Eye (tissue), 1 donor: ENCODE measurements at regions not wholly inside any gene's neighbourhood (a gene's known extent, or its start where the extent isn't known, plus 50 kb on each side); places are given as distances from the start of the nearest gene placed in this dataset.
"Not testable (repeated sequence)": the region's sequence is repeated elsewhere in the genome, so short reads cannot be mapped to it uniquely, and the experiment has no call there.

Source experiments
- DNase-seq: peaks from one replicate; pipeline ENCODE4 v3.0.0-alpha.2; 2015

- DNase-seq = no peak
Measured at GRCh38 chr13:90039516-90039915, 1308.0 kb upstream of the MIR17HG start.

DNA sequence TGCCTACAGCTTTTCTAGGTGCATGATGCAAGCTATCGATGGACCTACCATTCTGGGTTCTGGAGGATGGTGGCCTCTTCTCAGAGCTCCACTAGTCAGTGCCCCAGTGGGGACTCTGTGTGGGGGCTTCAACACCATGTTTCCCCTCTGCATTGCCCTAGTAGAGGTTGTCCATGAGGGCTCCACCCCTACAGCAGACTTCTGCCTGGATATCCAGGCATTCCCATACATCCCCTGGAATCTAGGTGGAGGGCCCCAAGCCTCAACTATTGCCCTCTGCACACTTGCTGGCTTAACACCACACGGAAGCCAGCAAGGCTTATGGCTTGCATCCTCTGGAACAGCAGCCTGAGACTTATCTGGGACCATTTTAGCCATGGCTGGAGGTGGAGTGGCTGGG lies 1299.9 kb upstream of the MIR17HG start:
- no peak for DNase-seq

DNA sequence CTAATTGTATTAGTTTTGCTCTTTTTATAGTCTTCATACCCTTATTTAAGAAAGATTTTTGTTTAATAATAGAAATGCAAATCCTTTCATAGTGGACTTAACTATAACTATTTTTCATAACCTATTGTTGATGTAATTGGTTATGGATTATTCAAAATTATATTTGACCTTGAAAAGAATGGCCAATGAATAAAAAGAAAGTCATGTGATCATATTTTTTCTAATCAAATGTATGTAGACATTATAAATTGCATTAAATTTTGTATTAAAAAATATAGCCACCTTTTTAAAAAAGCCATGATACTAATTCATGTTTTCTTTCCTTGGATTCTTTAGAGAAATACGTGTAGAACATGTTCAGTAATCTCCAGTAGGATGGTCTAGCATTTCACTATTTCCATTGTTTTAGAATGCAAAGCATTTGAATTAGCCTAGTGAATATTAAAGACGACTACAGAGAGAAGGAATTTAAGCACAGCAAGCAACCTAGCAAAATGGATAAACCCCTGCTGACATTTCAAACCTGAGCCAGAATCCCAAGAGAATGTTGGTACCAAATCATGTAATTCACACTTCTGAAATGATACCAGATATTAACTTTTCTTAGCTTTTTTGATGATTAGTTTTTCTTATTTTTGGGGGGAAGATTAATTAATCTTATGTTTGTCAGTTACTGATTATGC lies 1297.4 kb upstream of the MIR17HG start:
- no peak for DNase-seq

DNA sequence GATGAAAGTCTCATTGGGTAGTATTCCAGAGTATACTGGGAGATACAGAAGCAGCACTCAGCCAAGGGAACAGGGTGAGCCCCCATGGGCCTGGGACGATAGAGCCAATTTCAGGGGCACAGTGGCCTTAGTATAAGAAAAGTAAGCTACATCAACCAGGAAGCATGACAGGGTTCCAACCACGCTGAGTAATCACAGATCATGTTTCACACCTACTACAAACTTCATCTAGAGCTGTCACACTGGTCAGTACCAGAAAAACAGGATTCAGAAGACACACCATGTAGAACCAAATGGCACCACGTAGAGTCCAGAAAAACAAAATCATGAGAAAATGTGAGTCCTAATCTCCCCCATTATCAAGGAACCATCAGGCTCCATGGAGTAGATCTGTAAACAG lies 1292.4 kb upstream of the MIR17HG start:
- no peak for DNase-seq

- DNase-seq = no peak
Measured at GRCh38 chr13:90055760-90056159, 1291.7 kb upstream of the MIR17HG start.

- not testable (repeated sequence) for DNase-seq
Measured at GRCh38 chr13:90064226-90064625, 1283.3 kb upstream of the MIR17HG start.

DNA sequence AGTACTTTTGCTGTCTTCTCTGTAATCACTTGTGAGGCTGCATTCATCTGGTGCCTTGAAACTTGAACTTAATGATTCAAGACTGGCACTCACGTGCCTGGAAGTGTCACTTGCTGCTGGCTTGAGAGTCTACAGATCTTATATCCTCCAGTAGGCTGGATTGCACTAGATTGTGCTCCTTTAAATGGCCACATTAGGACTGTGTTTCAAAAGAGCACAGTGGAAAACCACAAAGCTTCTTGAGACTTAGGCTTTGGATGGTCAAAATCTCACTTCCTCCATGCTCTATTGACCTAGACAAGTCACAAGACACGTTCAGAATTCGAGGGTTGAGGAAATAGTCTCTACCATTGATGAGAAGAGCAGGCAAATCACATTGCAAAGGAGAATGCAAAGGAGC lies 1278.8 kb upstream of the MIR17HG start:
- DNase-seq = no peak

DNA sequence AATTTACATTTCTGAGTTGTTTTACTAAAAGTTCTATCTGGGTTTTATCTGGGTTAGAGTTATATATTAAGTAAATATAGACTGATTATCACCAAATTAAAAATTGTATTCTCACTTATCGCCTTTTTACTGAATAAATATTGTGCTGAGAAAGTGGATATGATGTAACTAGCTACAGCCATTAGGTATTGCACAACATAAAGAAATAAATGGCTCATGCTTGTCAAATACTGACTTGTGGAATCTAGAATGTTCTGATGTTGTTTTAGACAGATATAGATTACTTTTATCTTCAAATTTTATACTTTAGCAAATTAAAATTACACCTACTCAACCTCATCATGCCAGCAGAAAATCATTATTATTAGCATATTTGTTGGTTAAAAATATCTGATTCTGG lies 1277.1 kb upstream of the MIR17HG start:
- no peak for DNase-seq

- DNase-seq = no peak
Measured at GRCh38 chr13:90070837-90071525, 1276.5 kb upstream of the MIR17HG start.

- no peak for DNase-seq
Measured at GRCh38 chr13:90084684-90085290, 1262.7 kb upstream of the MIR17HG start.

GRCh38 chr13:90089051-90089450 lies 1258.4 kb upstream of the MIR17HG start:
- no peak for DNase-seq

- no peak for DNase-seq
Measured at GRCh38 chr13:90091611-90092010, 1255.9 kb upstream of the MIR17HG start.

GRCh38 chr13:90094357-90094756 lies 1253.1 kb upstream of the MIR17HG start:
- no peak for DNase-seq

GRCh38 chr13:90098577-90098976 lies 1248.9 kb upstream of the MIR17HG start:
- DNase-seq = no peak

DNA sequence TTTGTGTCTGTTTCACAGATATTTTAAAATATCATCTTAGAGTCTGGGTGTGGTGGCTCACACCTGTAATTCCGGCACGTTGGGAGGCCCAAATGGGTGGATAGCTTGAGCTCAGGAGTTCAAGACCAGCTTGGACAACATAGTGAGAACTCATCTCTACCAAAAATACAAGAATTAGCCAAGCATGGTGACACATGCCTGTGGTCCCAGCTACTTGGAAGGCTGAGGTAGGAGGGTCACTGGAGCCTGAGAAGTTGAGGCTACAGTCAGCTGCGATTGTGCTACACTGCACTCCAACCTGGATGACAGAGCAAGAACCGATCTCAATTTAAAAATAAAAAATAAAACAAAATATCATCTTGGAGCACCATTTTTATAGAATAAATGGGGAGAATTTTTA lies 1247.6 kb upstream of the MIR17HG start:
- no peak for DNase-seq

GRCh38 chr13:90103099-90103784 lies 1244.2 kb upstream of the MIR17HG start:
- no peak for DNase-seq

GRCh38 chr13:90104764-90105163 lies 1242.7 kb upstream of the MIR17HG start:
- DNase-seq = no peak

DNA sequence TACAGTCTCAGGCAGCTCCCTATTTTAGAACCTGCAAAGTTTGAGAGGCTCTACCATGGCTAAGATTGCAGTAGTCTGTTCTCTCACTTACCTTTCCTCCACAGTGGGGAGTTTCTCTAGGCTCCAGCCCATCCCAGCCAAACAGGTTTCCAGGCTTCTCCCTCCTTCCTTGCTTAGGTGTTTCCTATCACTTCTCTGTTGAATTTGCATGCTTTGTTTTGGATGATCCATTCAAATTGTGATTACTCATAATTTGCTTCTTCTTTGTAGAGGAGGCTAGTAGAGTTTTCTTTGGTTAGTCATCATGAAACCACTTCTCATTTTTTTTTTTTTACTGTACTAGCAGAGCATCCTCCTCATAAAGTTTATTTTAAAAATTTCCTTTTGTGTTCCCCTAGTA lies 1242.2 kb upstream of the MIR17HG start:
- DNase-seq = no peak

- no peak for DNase-seq
Measured at GRCh38 chr13:90105849-90106496, 1241.5 kb upstream of the MIR17HG start.

DNA sequence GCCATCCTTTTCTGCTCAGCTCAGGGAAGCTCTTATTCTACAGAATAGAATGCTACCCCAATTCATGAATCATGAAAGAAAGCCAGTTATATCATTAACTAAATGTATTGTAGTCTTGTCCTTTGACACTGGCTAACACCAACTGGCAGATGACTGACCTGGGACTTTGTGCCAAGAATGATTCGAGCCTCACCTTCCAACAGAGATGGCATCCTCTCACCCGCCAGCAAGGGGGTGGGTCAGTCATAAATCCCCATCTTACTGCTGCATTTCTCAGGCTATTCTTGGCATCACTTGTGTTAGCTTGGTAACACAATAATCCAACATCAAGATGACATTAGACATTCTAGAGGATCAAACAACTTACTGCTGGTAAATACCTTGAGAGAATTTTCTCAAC lies 1239.8 kb upstream of the MIR17HG start:
- no peak for DNase-seq

GRCh38 chr13:90108547-90108946 lies 1238.9 kb upstream of the MIR17HG start:
- peak; percentile 19 for DNase-seq

- no peak for DNase-seq
Measured at GRCh38 chr13:90116121-90116520, 1231.4 kb upstream of the MIR17HG start.

DNA sequence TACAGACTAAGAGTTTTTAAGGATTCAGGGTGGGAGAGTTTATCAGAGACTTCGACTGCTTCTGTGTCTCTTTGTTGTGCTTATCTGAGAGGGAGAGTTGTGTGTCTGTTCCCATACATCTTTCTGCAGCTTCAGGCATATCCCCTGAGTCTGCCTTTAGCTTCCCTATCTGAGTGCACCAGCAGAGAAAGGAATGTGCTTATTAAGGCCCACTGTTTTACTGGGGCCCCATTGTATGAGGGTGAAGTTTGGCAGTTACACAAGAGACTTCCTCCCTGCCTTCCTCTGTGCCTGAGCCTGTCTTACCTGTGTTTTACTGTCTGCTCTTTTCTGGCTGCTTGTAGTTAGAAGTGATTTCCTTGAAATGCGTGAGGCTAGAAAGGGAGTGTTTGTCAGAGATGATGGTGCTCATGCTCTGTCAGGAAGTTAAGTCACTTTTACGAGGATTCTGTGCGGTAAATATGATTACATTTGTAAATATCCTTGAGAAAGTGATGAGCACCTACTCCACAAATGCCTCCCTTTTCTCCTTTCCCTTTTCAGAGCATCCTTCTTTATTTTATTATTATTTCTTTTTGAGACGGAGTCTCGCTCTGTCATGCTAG lies 1228.9 kb upstream of the MIR17HG start:
- DNase-seq = no peak
